ENCODE measurements at regions not wholly inside any gene's neighbourhood (a gene's known extent, or its start where the extent isn't known, plus 50 kb on each side); places are given as distances from the start of the nearest gene placed in this dataset.

GRCh38 chr15:38745626-38746025 lies 181.0 kb upstream of the RASGRP1 start:
- no peak overlapping the region for H3K4me3 ChIP-seq
- no peak overlapping the region for H3K27ac ChIP-seq
- TF ChIP-seq POLR2A (IDR thresholded peaks at IDR 0.05) (no peak), CTCF (IDR thresholded peaks at IDR 0.05 in 4 of 5, conservative IDR thresholded peaks at IDR 0.05 in 1 of 5) (no peak)
- no peaks in the 10 kb centered on the region for H3K4me1 ChIP-seq
- DNase-seq (no peak), ATAC-seq (no peak)
- intact Hi-C loops (cut with DNase I; ENCODE audit: low total_unique reads): no loop called here
- no peaks in the 10 kb centered on the region for H3K9me3 ChIP-seq
- H3K27me3 ChIP-seq: no peaks in the 10 kb centered on the region
- no peaks in the 10 kb centered on the region for H3K36me3 ChIP-seq
- in situ Hi-C loops (cut with MboI; ENCODE audit: low sequenced_read_pairs in 4 of 4): no loop called here

GRCh38 chr15:38746211-38746610 lies 181.6 kb upstream of the RASGRP1 start:
- Histone ChIP-seq H3K27me3 (no peaks in the 10 kb centered on the region), H3K4me3 (no peak overlapping the region), H3K27ac (no peak overlapping the region), H3K4me1 (no peaks in the 10 kb centered on the region), H3K9me3 (no peaks in the 10 kb centered on the region), H3K36me3 (no peaks in the 10 kb centered on the region)
- intact Hi-C loops (cut with DNase I; ENCODE audit: low total_unique reads) (no loop called here), in situ Hi-C loops (cut with MboI; ENCODE audit: low sequenced_read_pairs in 4 of 4) (no loop called here)
- no peak for TF ChIP-seq CTCF (IDR thresholded peaks at IDR 0.05 in 4 of 5, conservative IDR thresholded peaks at IDR 0.05 in 1 of 5)
- no peak for TF ChIP-seq POLR2A (IDR thresholded peaks at IDR 0.05)
- no peak for ATAC-seq
- no peak for DNase-seq

DNA sequence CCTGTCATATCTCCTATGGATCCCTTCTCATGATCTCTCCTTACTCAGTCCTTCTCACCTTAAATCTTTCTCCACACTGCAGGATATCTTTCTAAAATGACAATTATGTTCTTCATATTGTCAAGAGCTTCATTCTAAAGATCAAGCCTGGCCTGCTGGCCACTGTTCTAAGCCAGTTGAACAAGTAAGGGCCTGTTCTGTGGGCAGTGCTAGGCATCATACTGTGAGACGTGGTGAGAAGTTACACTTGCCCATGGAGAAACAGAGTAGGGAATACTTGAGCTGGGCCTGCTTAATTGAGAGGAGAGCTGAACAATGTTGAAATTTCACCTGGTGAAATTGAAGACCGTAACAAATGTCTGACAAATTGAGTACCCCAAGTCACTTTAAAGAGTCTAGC lies 184.1 kb upstream of the RASGRP1 start:
- no peak overlapping the region for H3K27ac ChIP-seq
- H3K36me3 ChIP-seq: no peaks in the 10 kb centered on the region
- in situ Hi-C loops (cut with MboI; ENCODE audit: low sequenced_read_pairs in 4 of 4) (no loop called here), intact Hi-C loops (cut with DNase I; ENCODE audit: low total_unique reads) (no loop called here)
- TF ChIP-seq CTCF (IDR thresholded peaks at IDR 0.05 in 4 of 5, conservative IDR thresholded peaks at IDR 0.05 in 1 of 5) (no peak), POLR2A (IDR thresholded peaks at IDR 0.05) (no peak)
- H3K4me3 ChIP-seq: no peak overlapping the region
- no peak for ATAC-seq
- H3K4me1 ChIP-seq: no peaks in the 10 kb centered on the region
- H3K27me3 ChIP-seq: no peaks in the 10 kb centered on the region
- DNase-seq: no peak
- no peaks in the 10 kb centered on the region for H3K9me3 ChIP-seq

- in situ Hi-C loops (cut with MboI; ENCODE audit: low sequenced_read_pairs in 4 of 4) (no loop called here), intact Hi-C loops (cut with DNase I; ENCODE audit: low total_unique reads) (no loop called here)
- no peaks in the 10 kb centered on the region for H3K27me3 ChIP-seq
- ATAC-seq: no peak
- TF ChIP-seq CTCF (IDR thresholded peaks at IDR 0.05 in 4 of 5, conservative IDR thresholded peaks at IDR 0.05 in 1 of 5) (no peak), POLR2A (IDR thresholded peaks at IDR 0.05) (no peak)
- H3K27ac ChIP-seq: no peak overlapping the region
- no peak overlapping the region for H3K4me3 ChIP-seq
- no peaks in the 10 kb centered on the region for H3K36me3 ChIP-seq
- no peak for DNase-seq
- no peaks in the 10 kb centered on the region for H3K4me1 ChIP-seq
- no peaks in the 10 kb centered on the region for H3K9me3 ChIP-seq
Observed at GRCh38 chr15:38750786-38751185, 186.2 kb upstream of the RASGRP1 start.

DNA sequence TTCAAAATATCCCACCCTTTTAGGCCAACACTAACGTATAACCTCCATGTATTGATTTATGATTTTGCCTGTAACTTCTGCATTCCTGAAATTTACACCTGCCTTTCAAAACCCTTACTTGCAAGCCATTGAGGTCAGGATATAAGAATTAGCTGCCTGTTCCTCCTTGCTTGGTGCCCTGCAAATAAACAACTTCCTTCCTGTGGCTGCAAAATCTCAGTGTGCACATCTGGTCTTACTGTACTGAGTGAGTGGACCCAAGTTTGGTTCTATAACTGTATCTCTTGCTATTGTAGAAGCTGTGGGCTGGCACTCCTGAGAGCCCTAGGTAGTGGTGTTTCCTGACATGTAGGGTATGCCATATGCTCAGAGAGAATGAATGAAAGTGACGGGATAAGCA lies 191.1 kb upstream of the RASGRP1 start:
- H3K27ac ChIP-seq: no peak overlapping the region
- no peaks in the 10 kb centered on the region for H3K9me3 ChIP-seq
- TF ChIP-seq POLR2A (IDR thresholded peaks at IDR 0.05) (no peak), CTCF (IDR thresholded peaks at IDR 0.05 in 4 of 5, conservative IDR thresholded peaks at IDR 0.05 in 1 of 5) (no peak)
- H3K36me3 ChIP-seq: no peaks in the 10 kb centered on the region
- intact Hi-C loops (cut with DNase I; ENCODE audit: low total_unique reads) (no loop called here), in situ Hi-C loops (cut with MboI; ENCODE audit: low sequenced_read_pairs in 4 of 4) (no loop called here)
- H3K4me1 ChIP-seq: peaks cover 0 to 3% of the 10 kb centered on the region in 2 donors
- DNase-seq: no peak
- no peak for ATAC-seq
- H3K27me3 ChIP-seq: no peaks in the 10 kb centered on the region
- no peak overlapping the region for H3K4me3 ChIP-seq
